ENCODE measurements at regions not wholly inside any gene's neighbourhood (a gene's known extent, or its start where the extent isn't known, plus 50 kb on each side); places are given as distances from the start of the nearest gene placed in this dataset.

DNA sequence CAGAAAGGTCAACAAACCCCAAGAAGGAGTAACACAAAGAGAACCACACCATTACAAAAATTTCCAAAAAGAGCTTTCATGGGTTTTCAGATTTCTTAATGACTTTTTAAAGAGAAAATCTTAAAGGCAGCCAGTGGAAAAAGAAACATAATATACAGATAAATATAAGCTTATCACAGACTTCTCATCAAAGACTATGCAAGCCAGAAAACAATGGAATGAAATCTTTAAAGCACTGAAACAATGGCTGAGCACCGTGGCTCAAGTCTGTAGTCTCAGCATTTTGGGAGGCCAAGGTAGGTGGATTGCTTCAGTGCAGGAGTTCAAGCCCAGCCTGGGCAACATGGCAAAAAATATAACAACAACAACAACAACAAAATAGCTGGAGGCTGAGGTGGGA is 237.4 kb downstream of the CYP26B1 start:
- TF ChIP-seq POLR2A (IDR thresholded peaks at IDR 0.05) = no peak
- TF ChIP-seq, protein P1, sequence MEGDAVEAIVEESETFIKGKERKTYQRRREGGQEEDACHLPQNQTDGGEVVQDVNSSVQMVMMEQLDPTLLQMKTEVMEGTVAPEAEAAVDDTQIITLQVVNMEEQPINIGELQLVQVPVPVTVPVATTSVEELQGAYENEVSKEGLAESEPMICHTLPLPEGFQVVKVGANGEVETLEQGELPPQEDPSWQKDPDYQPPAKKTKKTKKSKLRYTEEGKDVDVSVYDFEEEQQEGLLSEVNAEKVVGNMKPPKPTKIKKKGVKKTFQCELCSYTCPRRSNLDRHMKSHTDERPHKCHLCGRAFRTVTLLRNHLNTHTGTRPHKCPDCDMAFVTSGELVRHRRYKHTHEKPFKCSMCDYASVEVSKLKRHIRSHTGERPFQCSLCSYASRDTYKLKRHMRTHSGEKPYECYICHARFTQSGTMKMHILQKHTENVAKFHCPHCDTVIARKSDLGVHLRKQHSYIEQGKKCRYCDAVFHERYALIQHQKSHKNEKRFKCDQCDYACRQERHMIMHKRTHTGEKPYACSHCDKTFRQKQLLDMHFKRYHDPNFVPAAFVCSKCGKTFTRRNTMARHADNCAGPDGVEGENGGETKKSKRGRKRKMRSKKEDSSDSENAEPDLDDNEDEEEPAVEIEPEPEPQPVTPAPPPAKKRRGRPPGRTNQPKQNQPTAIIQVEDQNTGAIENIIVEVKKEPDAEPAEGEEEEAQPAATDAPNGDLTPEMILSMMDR (IDR thresholded peaks at IDR 0.05) = no peak
